HG02870 (cell line): ENCODE measurements at regions not wholly inside any gene's neighbourhood (a gene's known extent, or its start where the extent isn't known, plus 50 kb on each side); places are given as distances from the start of the nearest gene placed in this dataset.

Source experiments
- ATAC-seq: cut with Tn5 transposase; IDR thresholded peaks from one replicate; pipeline ENCODE4 v1.9.1; 2021; ENCODE audit warnings: mild to moderate bottlenecking, moderate library complexity; ENCODE audit not compliant: unreplicated experiment

GRCh38 chr9:4921449-4921848, 63.6 kb upstream of the JAK2 start:
- ATAC-seq: no peak

GRCh38 chr9:4922101-4922500, 63.0 kb upstream of the JAK2 start:
- no peak for ATAC-seq

- ATAC-seq: no peak
These were observed 62.3 kb upstream of the JAK2 start for GRCh38 chr9:4922730-4923129.

GRCh38 chr9:4923141-4923540, 61.9 kb upstream of the JAK2 start:
- no peak for ATAC-seq

GRCh38 chr9:4923580-4924544, 61.2 kb upstream of the JAK2 start:
- ATAC-seq: peak; percentile 57

GRCh38 chr9:4926239-4926638, 58.8 kb upstream of the JAK2 start:
- no peak for ATAC-seq

- ATAC-seq: no peak
These were observed 58.0 kb upstream of the JAK2 start for GRCh38 chr9:4927043-4927471.

- ATAC-seq: no peak
These were observed 57.4 kb upstream of the JAK2 start for GRCh38 chr9:4927701-4928100.

GRCh38 chr9:4929917-4930316, 55.2 kb upstream of the JAK2 start:
- no peak for ATAC-seq

GRCh38 chr9:4932681-4933080, 52.4 kb upstream of the JAK2 start:
- no peak for ATAC-seq

GRCh38 chr9:4933177-4933576, 51.9 kb upstream of the JAK2 start:
- no peak for ATAC-seq

GRCh38 chr9:4933861-4934260, 51.2 kb upstream of the JAK2 start:
- no peak for ATAC-seq

GRCh38 chr9:4935001-4935672, 49.9 kb upstream of the JAK2 start:
- no peak for ATAC-seq
